Mesenchymal stem cell (in vitro differentiated cells and primary cell): ENCODE measurements at regions not wholly inside any gene's neighbourhood (a gene's known extent, or its start where the extent isn't known, plus 50 kb on each side); places are given as distances from the start of the nearest gene placed in this dataset.
"Not testable (repeated sequence)": the region's sequence is repeated elsewhere in the genome, so short reads cannot be mapped to it uniquely, and the experiment has no call there.

Experiments
- DNase-seq: peaks from one replicate; pipeline ENCODE4 v3.0.0-alpha.2; 2013
- H2AFZ ChIP-seq: one replicate; pipeline ENCODE4 v1.6.1; 2013; ENCODE audit warnings: low read depth, mild to moderate bottlenecking, control low read depth, inconsistent platforms, low read length, moderate library complexity
- H2AK5ac ChIP-seq: 2 replicates; pipeline ENCODE4 v1.6.1; 2013; ENCODE audit warnings: low read length, moderate library complexity, mild to moderate bottlenecking, inconsistent platforms; ENCODE audit not compliant: severe bottlenecking
- H2BK120ac ChIP-seq: one replicate; pipeline ENCODE4 v1.6.1; 2013; ENCODE audit warnings: low read depth, mild to moderate bottlenecking, inconsistent platforms, low read length, moderate library complexity
- H2BK12ac ChIP-seq, 2 experiments: one replicate each; pipeline ENCODE4 v1.6.1; 2013; ENCODE audit warnings: inconsistent platforms in 2 of 2, low read length in 2 of 2, mild to moderate bottlenecking in 2 of 2, moderate library complexity in 2 of 2, control low read depth in 1 of 2
- H2BK15ac ChIP-seq: one replicate; pipeline ENCODE4 v1.6.1; 2013; ENCODE audit warnings: mild to moderate bottlenecking, low read depth, inconsistent platforms; ENCODE audit not compliant: poor library complexity, severe bottlenecking
- H2BK5ac ChIP-seq: 2 replicates; pipeline ENCODE4 v1.6.1; 2013; ENCODE audit warnings: low read depth, mild to moderate bottlenecking, low read length, control low read depth, inconsistent platforms; ENCODE audit not compliant: poor library complexity, severe bottlenecking
- H3K14ac ChIP-seq, 2 experiments: one replicate each; pipeline ENCODE4 v1.6.1; 2013; ENCODE audit warnings: inconsistent platforms in 2 of 2, low read length in 2 of 2, control low read depth in 1 of 2, mild to moderate bottlenecking in 1 of 2, moderate library complexity in 1 of 2
- H3K18ac ChIP-seq, 2 experiments: one replicate each; pipeline ENCODE4 v1.6.1; 2013; ENCODE audit warnings: inconsistent platforms in 2 of 2, low read length in 2 of 2, control low read depth in 1 of 2, low read depth in 1 of 2, mild to moderate bottlenecking in 1 of 2
- H3K23ac ChIP-seq, 2 experiments: one replicate each; pipeline ENCODE4 v1.6.1; 2013; ENCODE audit warnings: inconsistent platforms in 2 of 2, low read length in 2 of 2, mild to moderate bottlenecking in 2 of 2, moderate library complexity in 2 of 2, control low read depth in 1 of 2
- H3K27ac ChIP-seq: 2 replicates; pipeline ENCODE4 v1.5.1; 2013; ENCODE audit warnings: mild to moderate bottlenecking, moderate library complexity, low read length, control low read depth, inconsistent platforms; ENCODE audit not compliant: poor library complexity, severe bottlenecking
- H3K27me3 ChIP-seq, 2 experiments: 2 replicates each; pipeline versions ENCODE4 v1.6.1 to v1.7.0; 2013; ENCODE audit warnings: low read length in 2 of 2, mild to moderate bottlenecking in 2 of 2, moderate library complexity in 2 of 2, control low read depth in 1 of 2, inconsistent platforms in 1 of 2; ENCODE audit not compliant: control insufficient read depth in 1 of 2, insufficient read depth in 1 of 2
- H3K36me3 ChIP-seq, 2 experiments: 2 replicates each; pipeline versions ENCODE4 v1.6.1 to v1.7.0; 2013; ENCODE audit warnings: low read length in 2 of 2, control low read depth in 1 of 2, inconsistent platforms in 1 of 2, low read depth in 1 of 2, mild to moderate bottlenecking in 1 of 2; ENCODE audit not compliant: insufficient read depth in 2 of 2, control insufficient read depth in 1 of 2
- H3K4ac ChIP-seq, 2 experiments: one replicate each; pipeline ENCODE4 v1.6.1; 2013; ENCODE audit warnings: inconsistent platforms in 2 of 2, low read length in 2 of 2, mild to moderate bottlenecking in 2 of 2, moderate library complexity in 2 of 2, control low read depth in 1 of 2, low read depth in 1 of 2
- H3K4me1 ChIP-seq: 2 replicates; pipeline ENCODE4 v1.6.1; 2013; ENCODE audit warnings: low read depth, low read length, control low read depth; ENCODE audit not compliant: control insufficient read depth, insufficient read depth
- H3K4me2 ChIP-seq: 2 replicates; pipeline ENCODE4 v1.6.1; 2013; ENCODE audit warnings: low read length, mild to moderate bottlenecking, inconsistent platforms; ENCODE audit not compliant: poor library complexity, severe bottlenecking
- H3K4me3 ChIP-seq, 2 experiments: 2 replicates each; pipeline versions ENCODE4 v1.5.1 to v1.7.0; 2013; ENCODE audit warnings: low read length in 2 of 2, mild to moderate bottlenecking in 2 of 2, control low read depth in 1 of 2, low read depth in 1 of 2; ENCODE audit not compliant: insufficient read depth in 1 of 2
- H3K79me1 ChIP-seq: replicated peaks from 2 replicates; pipeline ENCODE4 v1.6.1; 2013; ENCODE audit warnings: mild to moderate bottlenecking, control low read depth, low read length, inconsistent platforms; ENCODE audit not compliant: poor library complexity, severe bottlenecking
- H3K9ac ChIP-seq: 2 replicates; pipeline ENCODE4 v1.7.0; 2013; ENCODE audit warnings: mild to moderate bottlenecking, low read length, moderate library complexity
- H3K9me3 ChIP-seq: 2 replicates; pipeline ENCODE4 v1.7.0; 2013; ENCODE audit warnings: mild to moderate bottlenecking, low read length; ENCODE audit not compliant: control insufficient read depth
- H4K8ac ChIP-seq: one replicate; pipeline ENCODE4 v1.6.1; 2013; ENCODE audit warnings: inconsistent platforms, mild to moderate bottlenecking, low read length, moderate library complexity
- H4K91ac ChIP-seq: one replicate; pipeline ENCODE4 v1.6.1; 2013; ENCODE audit warnings: mild to moderate bottlenecking, low read length, inconsistent platforms
- WGBS: methylation state at CpG from one replicate; pipeline ENCODE4 v1.1.7; 2013; ENCODE audit warnings: mixed read lengths; 5-methylcytosine and 5-hydroxymethylcytosine counted together

DNA sequence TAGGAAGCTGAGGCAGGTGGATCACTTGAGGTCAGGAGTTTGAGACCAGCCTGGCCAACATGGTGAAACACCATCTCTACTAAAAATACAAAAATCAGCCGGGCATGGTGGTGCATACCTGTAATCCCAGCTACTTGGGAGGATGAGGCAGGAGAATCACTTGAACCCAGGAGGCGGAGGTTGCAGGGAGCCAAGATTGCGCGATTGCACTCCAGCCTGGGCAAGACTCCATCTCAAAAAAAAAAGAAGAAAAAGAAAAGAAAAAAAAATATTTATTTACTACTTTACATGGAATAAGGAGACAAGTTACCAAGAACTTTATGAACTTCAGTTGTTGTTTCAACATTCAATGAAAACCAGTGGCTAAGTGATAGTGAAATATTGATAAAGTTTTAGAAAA lies 121.7 kb downstream of the ATOH1 start:
- WGBS = no CpG with 5 or more reads among the region's 4 CpGs
- not testable (repeated sequence) for H4K8ac ChIP-seq, H2BK12ac ChIP-seq, H3K27ac ChIP-seq, H4K91ac ChIP-seq, H3K18ac ChIP-seq, H2AFZ ChIP-seq, DNase-seq, H3K9ac ChIP-seq, H3K4me3 ChIP-seq, H3K27me3 ChIP-seq, H2BK120ac ChIP-seq, H3K14ac ChIP-seq, H3K4me1 ChIP-seq, H2BK5ac ChIP-seq, H3K79me1 ChIP-seq, H3K36me3 ChIP-seq, H2BK15ac ChIP-seq, H3K9me3 ChIP-seq, H2AK5ac ChIP-seq, H3K23ac ChIP-seq, H3K4ac ChIP-seq, H3K4me2 ChIP-seq

DNA sequence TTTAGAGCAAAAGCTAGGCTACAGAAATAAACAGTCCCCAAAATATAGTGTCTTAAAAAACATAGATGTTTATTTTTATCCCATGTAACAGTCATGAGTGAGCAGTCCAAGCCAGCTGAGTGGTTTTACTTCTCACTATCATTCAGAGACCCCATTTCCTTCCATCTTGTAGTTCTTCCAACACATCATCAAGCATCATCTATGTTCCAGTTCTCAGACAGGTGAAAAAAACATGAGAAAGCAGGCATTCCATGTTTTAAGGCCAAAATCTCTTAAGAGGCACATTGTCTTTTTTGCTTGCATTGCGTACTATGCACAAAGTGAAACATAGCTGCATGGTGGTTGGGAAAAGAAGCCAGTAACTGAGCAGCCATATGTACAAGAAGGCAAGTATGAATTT lies 128.6 kb downstream of the ATOH1 start:
- H3K27me3 ChIP-seq = no peaks in the 10 kb centered on the region
- H3K79me1 ChIP-seq = no peaks in the 10 kb centered on the region
- DNase-seq = no peak
- no peaks in the 10 kb centered on the region for H3K4me1 ChIP-seq
- H3K9ac ChIP-seq = no peak overlapping the region
- H4K8ac ChIP-seq = no peak overlapping the region
- H2BK12ac ChIP-seq = no peak overlapping the region
- no peak overlapping the region for H3K18ac ChIP-seq
- WGBS = 74% methylated on average over 1 of the region's 1 CpG
- H3K27ac ChIP-seq = no peak overlapping the region
- no peak overlapping the region for H2AFZ ChIP-seq
- no peak overlapping the region for H3K23ac ChIP-seq
- no peak overlapping the region for H2AK5ac ChIP-seq
- H3K4me2 ChIP-seq = no peak overlapping the region
- H3K4ac ChIP-seq = no peak overlapping the region
- H2BK5ac ChIP-seq = no peak overlapping the region
- H3K36me3 ChIP-seq = no peaks in the 10 kb centered on the region
- H4K91ac ChIP-seq = no peak overlapping the region
- no peak overlapping the region for H2BK15ac ChIP-seq
- no peak overlapping the region for H2BK120ac ChIP-seq
- no peak overlapping the region for H3K14ac ChIP-seq
- H3K4me3 ChIP-seq = no peak overlapping the region
- H3K9me3 ChIP-seq = peaks cover 6% of the 10 kb centered on the region

DNA sequence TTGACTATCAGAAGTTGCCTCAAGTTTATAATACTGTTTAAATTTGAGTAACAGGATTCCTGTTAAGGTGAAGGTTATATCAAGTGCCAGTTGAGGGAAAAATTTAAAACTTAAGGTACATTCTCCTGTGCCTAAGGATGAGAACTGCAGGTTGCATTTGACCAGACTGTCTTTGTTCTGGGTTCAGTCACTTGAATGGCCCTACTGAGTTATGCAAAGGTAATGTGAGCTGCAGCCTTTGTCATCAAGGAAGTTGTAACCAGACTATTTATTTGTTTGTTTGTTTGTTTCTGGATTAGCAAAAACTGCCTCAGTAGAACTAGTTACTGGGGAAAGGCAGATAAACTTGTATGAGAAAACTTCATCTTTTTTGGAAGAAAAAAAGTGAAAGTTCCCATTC lies 131.9 kb downstream of the ATOH1 start:
- no peak overlapping the region for H3K14ac ChIP-seq
- H2BK5ac ChIP-seq = no peak overlapping the region
- no peak overlapping the region for H2BK120ac ChIP-seq
- no peak overlapping the region for H3K9ac ChIP-seq
- no peak overlapping the region for H2BK15ac ChIP-seq
- H3K23ac ChIP-seq = no peak overlapping the region
- no peak for DNase-seq
- no peaks in the 10 kb centered on the region for H3K27me3 ChIP-seq
- no peak overlapping the region for H2BK12ac ChIP-seq
- H4K91ac ChIP-seq = no peak overlapping the region
- peaks cover 6% of the 10 kb centered on the region for H3K9me3 ChIP-seq
- no peak overlapping the region for H3K4me2 ChIP-seq
- H3K36me3 ChIP-seq = no peaks in the 10 kb centered on the region
- H3K79me1 ChIP-seq = no peaks in the 10 kb centered on the region
- H2AFZ ChIP-seq = no peak overlapping the region
- H3K4me3 ChIP-seq = no peak overlapping the region
- no peaks in the 10 kb centered on the region for H3K4me1 ChIP-seq
- H3K18ac ChIP-seq = no peak overlapping the region
- H3K27ac ChIP-seq = no peak overlapping the region
- H2AK5ac ChIP-seq = no peak overlapping the region
- H4K8ac ChIP-seq = no peak overlapping the region
- no peak overlapping the region for H3K4ac ChIP-seq

DNA sequence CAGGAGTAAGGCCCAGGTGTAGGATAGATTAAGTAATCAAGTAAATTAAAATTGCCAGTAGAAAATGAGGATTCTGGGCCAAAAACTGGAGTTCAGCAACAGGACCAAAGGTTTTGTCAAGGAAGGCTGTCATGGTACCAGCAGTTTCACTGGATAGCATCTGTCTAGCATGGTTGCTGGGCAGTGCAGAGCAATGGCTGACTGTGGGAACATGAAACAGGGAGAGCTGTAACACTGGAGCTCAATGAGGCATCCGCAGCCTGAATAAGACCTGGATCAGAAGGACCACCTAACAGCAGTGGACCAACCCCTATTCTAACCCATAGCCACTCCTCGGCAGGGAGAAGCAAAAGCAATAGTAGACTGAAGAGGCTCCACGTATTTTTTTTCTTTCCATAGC lies 132.4 kb downstream of the ATOH1 start:
- Histone ChIP-seq H3K4ac (no peak overlapping the region), H3K23ac (no peak overlapping the region), H4K8ac (no peak overlapping the region), H3K36me3 (no peaks in the 10 kb centered on the region), H2BK15ac (no peak overlapping the region), H3K4me3 (no peak overlapping the region), H3K14ac (no peak overlapping the region), H3K27ac (no peak overlapping the region), H3K4me1 (no peaks in the 10 kb centered on the region), H3K9ac (no peak overlapping the region), H3K18ac (no peak overlapping the region), H2BK5ac (no peak overlapping the region), H4K91ac (no peak overlapping the region), H3K79me1 (no peaks in the 10 kb centered on the region), H2AFZ (no peak overlapping the region), H2AK5ac (no peak overlapping the region), H2BK120ac (no peak overlapping the region), H3K9me3 (peaks cover 6% of the 10 kb centered on the region), H3K27me3 (no peaks in the 10 kb centered on the region), H2BK12ac (no peak overlapping the region), H3K4me2 (no peak overlapping the region)
- no peak for DNase-seq
- WGBS = 61% methylated on average over 2 of the region's 3 CpGs
